PC-9 (cell line): ENCODE measurements at regions not wholly inside any gene's neighbourhood (a gene's known extent, or its start where the extent isn't known, plus 50 kb on each side); places are given as distances from the start of the nearest gene placed in this dataset.

Experiments used
- CTCF ChIP-seq: fragments of 200-600 bp; sonication (generic); conservative IDR thresholded peaks from 2 replicates; pipeline ENCODE4 v1.6.1; 2017; ENCODE audit warnings: mixed run types, antibody characterized with exemption, mild to moderate bottlenecking, moderate library complexity
- EZH2 ChIP-seq: fragments of 200-600 bp; sonication (generic); IDR thresholded peaks from 2 replicates; pipeline ENCODE4 v1.8.0; 2017; ENCODE audit warnings: antibody characterized with exemption, low read depth

- TF ChIP-seq CTCF (no peak), EZH2 (no peak)
Measured at GRCh38 chr13:33677215-33677614, 140.7 kb upstream of the RFC3 start.
